Panc1 (cell line): ENCODE measurements at regions not wholly inside any gene's neighbourhood (a gene's known extent, or its start where the extent isn't known, plus 50 kb on each side); places are given as distances from the start of the nearest gene placed in this dataset.

Experiments
- ATAC-seq: fragments of 200-7000 bp; cut with Tn5 transposase; 2 replicates; pipeline ENCODE4 v1.9.1; 2020; ENCODE audit warnings: mild to moderate bottlenecking, moderate library complexity
- BruUV-seq: library from RNA; stranded (reverse); fragments of 400-500 nt; replicated peaks from 2 replicates; lab custom pipeline; 2021; lab: Mats Ljungman, UMichigan
- CTCF ChIA-PET: fragments of 300-600 bp; sonication (Branson Sonifier 250); formaldehyde crosslinking; loops from one replicate; lab custom pipeline; 2022; ENCODE audit warnings: antibody characterized with exemption; lab: Charles Lee
- POLR2A ChIA-PET: fragments of 300-600 bp; sonication (Branson Sonifier 250); formaldehyde crosslinking; loops from one replicate; lab custom pipeline; 2022; ENCODE audit warnings: antibody characterized with exemption; lab: Charles Lee
- DNase-seq: peaks from one replicate; pipeline ENCODE4 v3.0.0-alpha.2; 2010; ENCODE audit warnings: low read depth, low spot score
- H3K27ac ChIP-seq: 2 replicates; pipeline ENCODE4 v1.5.1; 2011; ENCODE audit warnings: mild to moderate bottlenecking, low read length, inconsistent platforms
- H3K27me3 ChIP-seq: fragments of 200-500 bp; sonication (Bioruptor generic); 2 replicates; pipeline ENCODE4 v1.6.0; 2014; ENCODE audit warnings: low read length, inconsistent platforms; ENCODE audit not compliant: control insufficient read depth, insufficient read depth
- H3K36me3 ChIP-seq: fragments of 200-500 bp; sonication (Bioruptor generic); 2 replicates; pipeline ENCODE4 v1.5.1; 2014; ENCODE audit warnings: inconsistent platforms, mild to moderate bottlenecking, low read length, moderate library complexity; ENCODE audit not compliant: control insufficient read depth, insufficient read depth
- H3K4me1 ChIP-seq: 2 replicates; pipeline ENCODE4 v1.5.1; 2011; ENCODE audit warnings: inconsistent platforms, mild to moderate bottlenecking, low read length, moderate library complexity; ENCODE audit not compliant: control insufficient read depth, insufficient read depth
- H3K4me3 ChIP-seq, 2 experiments: 2 replicates each; pipeline ENCODE4 v1.5.1; 2011 to 2012; ENCODE audit warnings: low read depth in 2 of 2, low read length in 2 of 2, mild to moderate bottlenecking in 2 of 2, inconsistent platforms in 1 of 2, moderate library complexity in 1 of 2
- H3K9me3 ChIP-seq: fragments of 200-500 bp; sonication (Bioruptor generic); 2 replicates; pipeline ENCODE4 v1.5.1; 2014; ENCODE audit warnings: low read depth, mild to moderate bottlenecking, inconsistent platforms, low read length, moderate library complexity; ENCODE audit not compliant: control insufficient read depth, insufficient read depth
- POLR2AphosphoS5 ChIP-seq: IDR thresholded peaks from 2 replicates; pipeline ENCODE4 v1.6.1; 2012; ENCODE audit warnings: mild to moderate bottlenecking, low read depth, low read length, moderate library complexity
- SIN3A ChIP-seq: IDR thresholded peaks from 2 replicates; pipeline ENCODE4 v1.6.1; 2012; ENCODE audit warnings: low read depth, mild to moderate bottlenecking, low read length, moderate library complexity, borderline replicate concordance; ENCODE audit not compliant: insufficient read depth
- TCF7L2 ChIP-seq: IDR thresholded peaks from 2 replicates; pipeline ENCODE4 v1.6.1; 2011; ENCODE audit warnings: mild to moderate bottlenecking, low read depth, low read length, inconsistent platforms
- in situ Hi-C: cut with HindIII; loops from 2 replicates; pipeline ENCODE4 v1.10.0; 2016; ENCODE audit warnings: low sequenced_read_pairs, low pct_unique_long_range_greater_than_20kb
- intact Hi-C: fragments of 100-400 bp; cut with micrococcal nuclease; formaldehyde crosslinking; loops from one replicate; pipeline ENCODE4 v1.10.0; 2022; ENCODE audit not compliant: unreplicated experiment
- TF ChIP-seq, protein P1 (sequence below): fragments of 450-650 bp; IDR thresholded peaks from 2 replicates; pipeline ENCODE4 v1.5.1; 2017; ENCODE audit warnings: mild to moderate bottlenecking
- TF ChIP-seq, protein P2 (sequence below), 2 experiments: IDR thresholded peaks; 2 replicates each; pipeline ENCODE4 v1.6.1; 2011 to 2012; ENCODE audit warnings: low read depth in 2 of 2, control low read depth in 1 of 2, low read length in 1 of 2, mild to moderate bottlenecking in 1 of 2, moderate library complexity in 1 of 2; ENCODE audit not compliant: insufficient read depth in 1 of 2

DNA sequence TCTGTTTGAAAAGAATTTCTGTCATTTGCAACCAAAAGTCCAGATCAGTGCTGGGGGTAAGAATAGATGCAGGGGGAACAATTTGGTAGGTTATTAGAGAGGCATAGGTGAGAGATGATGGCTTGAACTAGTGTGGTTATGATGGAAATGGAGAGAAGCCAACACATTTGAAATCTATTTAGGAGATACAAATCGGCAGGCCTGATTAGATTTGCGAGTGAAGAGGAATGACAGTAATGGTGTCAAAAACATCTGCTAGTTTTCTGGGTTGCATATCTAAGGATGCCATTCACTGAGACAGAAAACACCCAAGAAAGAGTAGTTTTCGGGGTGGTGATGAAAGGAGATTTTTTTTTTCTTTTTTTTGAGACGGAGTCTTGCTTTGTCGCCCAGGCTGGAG lies 138.1 kb downstream of the LMNTD1 start:
- no peaks in the 10 kb centered on the region for H3K4me1 ChIP-seq
- no peaks in the 10 kb centered on the region; the same call in 1 of the 2 replicates for H3K27me3 ChIP-seq
- H3K4me3 ChIP-seq: no peak overlapping the region
- ATAC-seq (no peak), DNase-seq (no peak)
- in situ Hi-C loops (no loop called here), intact Hi-C loops (no loop called here)
- BruUV-seq: no TSS peak
- no peak overlapping the region for H3K27ac ChIP-seq
- H3K36me3 ChIP-seq: no peaks in the 10 kb centered on the region
- POLR2A ChIA-PET: no interaction called here
- TF ChIP-seq, protein P1, sequence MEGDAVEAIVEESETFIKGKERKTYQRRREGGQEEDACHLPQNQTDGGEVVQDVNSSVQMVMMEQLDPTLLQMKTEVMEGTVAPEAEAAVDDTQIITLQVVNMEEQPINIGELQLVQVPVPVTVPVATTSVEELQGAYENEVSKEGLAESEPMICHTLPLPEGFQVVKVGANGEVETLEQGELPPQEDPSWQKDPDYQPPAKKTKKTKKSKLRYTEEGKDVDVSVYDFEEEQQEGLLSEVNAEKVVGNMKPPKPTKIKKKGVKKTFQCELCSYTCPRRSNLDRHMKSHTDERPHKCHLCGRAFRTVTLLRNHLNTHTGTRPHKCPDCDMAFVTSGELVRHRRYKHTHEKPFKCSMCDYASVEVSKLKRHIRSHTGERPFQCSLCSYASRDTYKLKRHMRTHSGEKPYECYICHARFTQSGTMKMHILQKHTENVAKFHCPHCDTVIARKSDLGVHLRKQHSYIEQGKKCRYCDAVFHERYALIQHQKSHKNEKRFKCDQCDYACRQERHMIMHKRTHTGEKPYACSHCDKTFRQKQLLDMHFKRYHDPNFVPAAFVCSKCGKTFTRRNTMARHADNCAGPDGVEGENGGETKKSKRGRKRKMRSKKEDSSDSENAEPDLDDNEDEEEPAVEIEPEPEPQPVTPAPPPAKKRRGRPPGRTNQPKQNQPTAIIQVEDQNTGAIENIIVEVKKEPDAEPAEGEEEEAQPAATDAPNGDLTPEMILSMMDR: no peak
- TF ChIP-seq SIN3A: no peak
- TF ChIP-seq, protein P2, sequence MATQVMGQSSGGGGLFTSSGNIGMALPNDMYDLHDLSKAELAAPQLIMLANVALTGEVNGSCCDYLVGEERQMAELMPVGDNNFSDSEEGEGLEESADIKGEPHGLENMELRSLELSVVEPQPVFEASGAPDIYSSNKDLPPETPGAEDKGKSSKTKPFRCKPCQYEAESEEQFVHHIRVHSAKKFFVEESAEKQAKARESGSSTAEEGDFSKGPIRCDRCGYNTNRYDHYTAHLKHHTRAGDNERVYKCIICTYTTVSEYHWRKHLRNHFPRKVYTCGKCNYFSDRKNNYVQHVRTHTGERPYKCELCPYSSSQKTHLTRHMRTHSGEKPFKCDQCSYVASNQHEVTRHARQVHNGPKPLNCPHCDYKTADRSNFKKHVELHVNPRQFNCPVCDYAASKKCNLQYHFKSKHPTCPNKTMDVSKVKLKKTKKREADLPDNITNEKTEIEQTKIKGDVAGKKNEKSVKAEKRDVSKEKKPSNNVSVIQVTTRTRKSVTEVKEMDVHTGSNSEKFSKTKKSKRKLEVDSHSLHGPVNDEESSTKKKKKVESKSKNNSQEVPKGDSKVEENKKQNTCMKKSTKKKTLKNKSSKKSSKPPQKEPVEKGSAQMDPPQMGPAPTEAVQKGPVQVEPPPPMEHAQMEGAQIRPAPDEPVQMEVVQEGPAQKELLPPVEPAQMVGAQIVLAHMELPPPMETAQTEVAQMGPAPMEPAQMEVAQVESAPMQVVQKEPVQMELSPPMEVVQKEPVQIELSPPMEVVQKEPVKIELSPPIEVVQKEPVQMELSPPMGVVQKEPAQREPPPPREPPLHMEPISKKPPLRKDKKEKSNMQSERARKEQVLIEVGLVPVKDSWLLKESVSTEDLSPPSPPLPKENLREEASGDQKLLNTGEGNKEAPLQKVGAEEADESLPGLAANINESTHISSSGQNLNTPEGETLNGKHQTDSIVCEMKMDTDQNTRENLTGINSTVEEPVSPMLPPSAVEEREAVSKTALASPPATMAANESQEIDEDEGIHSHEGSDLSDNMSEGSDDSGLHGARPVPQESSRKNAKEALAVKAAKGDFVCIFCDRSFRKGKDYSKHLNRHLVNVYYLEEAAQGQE (IDR thresholded peaks at IDR 0.05; ENCODE audit: insufficient read depth in 1 of 2, low read depth in 2 of 2, low read length in 1 of 2): no peak
- no peak for TF ChIP-seq TCF7L2
- no peak for TF ChIP-seq POLR2AphosphoS5
- CTCF ChIA-PET: interaction anchor here (0.6 kb wide), 1 partner anchor 31 kb away, joined by 4 read pairs; no protein-coding TSS in a partner anchor
- H3K9me3 ChIP-seq: no peaks in the 10 kb centered on the region

DNA sequence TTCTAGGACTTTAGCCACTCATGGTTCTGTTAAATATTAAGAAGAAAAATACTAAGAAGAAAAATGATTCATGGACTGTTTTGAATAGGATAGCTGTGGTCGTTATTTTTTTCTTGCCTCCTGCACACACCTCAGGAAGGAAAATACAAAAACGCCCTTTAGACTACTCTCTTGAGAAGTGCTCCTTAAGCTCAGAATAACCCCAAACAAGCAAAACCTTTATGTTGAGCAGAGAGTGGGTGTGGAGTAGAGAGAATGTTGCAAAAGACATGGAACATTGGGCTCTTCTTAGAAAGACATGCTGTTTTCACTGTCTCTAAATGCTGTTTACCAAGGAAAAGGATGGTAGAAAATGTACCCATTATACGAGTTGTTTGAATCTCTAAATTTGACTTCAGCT lies 140.3 kb downstream of the LMNTD1 start:
- Histone ChIP-seq H3K27ac (no peak overlapping the region), H3K4me3 (no peak overlapping the region), H3K27me3 (no peaks in the 10 kb centered on the region), H3K4me1 (no peaks in the 10 kb centered on the region), H3K9me3 (no peaks in the 10 kb centered on the region), H3K36me3 (no peaks in the 10 kb centered on the region)
- ChIA-PET CTCF (no interaction called here), POLR2A (interaction anchor here (0.5 kb wide), 1 partner anchor 862 kb away, joined by 4 read pairs; no protein-coding TSS in a partner anchor)
- BruUV-seq: no TSS peak
- ATAC-seq (no peak), DNase-seq (no peak)
- in situ Hi-C loops: no loop called here
- intact Hi-C loops: no loop called here
- TF ChIP-seq SIN3A (no peak), POLR2AphosphoS5 (no peak), TCF7L2 (no peak)
- TF ChIP-seq, protein P2 (IDR thresholded peaks at IDR 0.05; ENCODE audit: insufficient read depth in 1 of 2, low read depth in 2 of 2, low read length in 1 of 2): no peak
- TF ChIP-seq, protein P1: no peak
